ENCODE measurements at regions not wholly inside any gene's neighbourhood (a gene's known extent, or its start where the extent isn't known, plus 50 kb on each side); places are given as distances from the start of the nearest gene placed in this dataset.

DNA sequence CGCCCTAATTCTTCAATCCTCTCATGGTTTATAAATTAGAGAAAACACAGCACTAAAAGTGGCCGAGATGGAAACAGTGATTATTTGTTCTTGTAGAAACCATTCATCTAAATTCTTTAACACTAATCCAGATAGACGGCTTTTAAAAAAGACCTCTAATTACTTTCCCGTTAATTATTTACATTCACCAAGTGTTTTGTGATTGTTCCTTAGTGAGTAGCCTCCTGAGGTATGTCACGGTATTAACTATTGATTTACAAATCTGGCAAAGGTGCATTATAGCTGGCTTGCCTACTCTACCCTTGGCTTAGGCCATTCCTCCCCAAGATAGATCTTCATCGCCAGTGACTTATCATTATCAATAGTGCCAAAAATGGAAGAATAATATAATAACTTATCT is 436.4 kb upstream of the ST6GAL2 start:
- H3K9me2 ChIP-seq (ENCODE audit: insufficient read depth, low read length): no peaks in the 10 kb centered on the region
- H3K27ac ChIP-seq (ENCODE audit: low read length): no peak overlapping the region
- H4K20me1 ChIP-seq (ENCODE audit: insufficient read depth): no peaks in the 10 kb centered on the region
- no peaks in the 10 kb centered on the region for H3F3A ChIP-seq (ENCODE audit: insufficient read depth, low read length, poor library complexity, severe bottlenecking)
- H3K79me2 ChIP-seq (replicated peaks; ENCODE audit: insufficient read depth, low read length): no peaks in the 10 kb centered on the region
- H3K4me2 ChIP-seq (ENCODE audit: low read length): no peak overlapping the region
- H3K9ac ChIP-seq (ENCODE audit: low read length): no peak overlapping the region
- no peak overlapping the region for H3K4me3 ChIP-seq (ENCODE audit: low read length)
- H3K36me3 ChIP-seq (ENCODE audit: insufficient read depth, low read length): no peaks in the 10 kb centered on the region
- H2AFZ ChIP-seq (ENCODE audit: low read depth, low read length): no peak overlapping the region
- H3K9me3 ChIP-seq (ENCODE audit: low read length): peaks cover 6% of the 10 kb centered on the region
- TF ChIP-seq MXI1 (conservative IDR thresholded peaks at IDR 0.05; ENCODE audit: poor library complexity, severe bottlenecking): no peak
- no peak for TF ChIP-seq SMC3 (conservative IDR thresholded peaks at IDR 0.05; ENCODE audit: poor library complexity)
- TF ChIP-seq TAF1 (IDR thresholded peaks at IDR 0.05; ENCODE audit: low read depth): no peak
- TF ChIP-seq RAD21 (conservative IDR thresholded peaks at IDR 0.05): no peak
- no peak for TF ChIP-seq EZH2 (IDR thresholded peaks at IDR 0.05; ENCODE audit: borderline replicate concordance, insufficient read depth, low read length, poor library complexity, severe bottlenecking)
- TF ChIP-seq, protein P1, sequence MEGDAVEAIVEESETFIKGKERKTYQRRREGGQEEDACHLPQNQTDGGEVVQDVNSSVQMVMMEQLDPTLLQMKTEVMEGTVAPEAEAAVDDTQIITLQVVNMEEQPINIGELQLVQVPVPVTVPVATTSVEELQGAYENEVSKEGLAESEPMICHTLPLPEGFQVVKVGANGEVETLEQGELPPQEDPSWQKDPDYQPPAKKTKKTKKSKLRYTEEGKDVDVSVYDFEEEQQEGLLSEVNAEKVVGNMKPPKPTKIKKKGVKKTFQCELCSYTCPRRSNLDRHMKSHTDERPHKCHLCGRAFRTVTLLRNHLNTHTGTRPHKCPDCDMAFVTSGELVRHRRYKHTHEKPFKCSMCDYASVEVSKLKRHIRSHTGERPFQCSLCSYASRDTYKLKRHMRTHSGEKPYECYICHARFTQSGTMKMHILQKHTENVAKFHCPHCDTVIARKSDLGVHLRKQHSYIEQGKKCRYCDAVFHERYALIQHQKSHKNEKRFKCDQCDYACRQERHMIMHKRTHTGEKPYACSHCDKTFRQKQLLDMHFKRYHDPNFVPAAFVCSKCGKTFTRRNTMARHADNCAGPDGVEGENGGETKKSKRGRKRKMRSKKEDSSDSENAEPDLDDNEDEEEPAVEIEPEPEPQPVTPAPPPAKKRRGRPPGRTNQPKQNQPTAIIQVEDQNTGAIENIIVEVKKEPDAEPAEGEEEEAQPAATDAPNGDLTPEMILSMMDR (IDR thresholded peaks at IDR 0.05; ENCODE audit: poor library complexity, severe bottlenecking): no peak
- TF ChIP-seq EP300 (conservative IDR thresholded peaks at IDR 0.05; ENCODE audit: poor library complexity, severe bottlenecking): no peak
- TF ChIP-seq REST (IDR thresholded peaks at IDR 0.05; ENCODE audit: borderline replicate concordance): no peak
- no peak for TF ChIP-seq POLR2AphosphoS5 (IDR thresholded peaks at IDR 0.05)
- no peaks in the 10 kb centered on the region for H3K27me3 ChIP-seq (ENCODE audit: insufficient read depth, low read depth, low read length)

- Histone ChIP-seq H4K20me1 (ENCODE audit: insufficient read depth) (no peaks in the 10 kb centered on the region), H3K79me2 (replicated peaks; ENCODE audit: insufficient read depth, low read length) (no peaks in the 10 kb centered on the region), H2AFZ (ENCODE audit: low read depth, low read length) (no peak overlapping the region), H3K4me3 (ENCODE audit: low read length) (no peak overlapping the region), H3K9me3 (ENCODE audit: low read length) (peaks cover 6% of the 10 kb centered on the region), H3K27me3 (ENCODE audit: insufficient read depth, low read depth, low read length) (no peaks in the 10 kb centered on the region), H3K36me3 (ENCODE audit: insufficient read depth, low read length) (no peaks in the 10 kb centered on the region), H3K9me2 (ENCODE audit: insufficient read depth, low read length) (no peaks in the 10 kb centered on the region), H3F3A (ENCODE audit: insufficient read depth, low read length, poor library complexity, severe bottlenecking) (no peaks in the 10 kb centered on the region), H3K9ac (ENCODE audit: low read length) (no peak overlapping the region), H3K4me2 (ENCODE audit: low read length) (no peak overlapping the region), H3K27ac (ENCODE audit: low read length) (no peak overlapping the region)
- TF ChIP-seq EP300 (conservative IDR thresholded peaks at IDR 0.05; ENCODE audit: poor library complexity, severe bottlenecking) (no peak), TAF1 (IDR thresholded peaks at IDR 0.05; ENCODE audit: low read depth) (no peak), POLR2AphosphoS5 (IDR thresholded peaks at IDR 0.05) (no peak), REST (IDR thresholded peaks at IDR 0.05; ENCODE audit: borderline replicate concordance) (no peak), RAD21 (conservative IDR thresholded peaks at IDR 0.05) (no peak), EZH2 (IDR thresholded peaks at IDR 0.05; ENCODE audit: borderline replicate concordance, insufficient read depth, low read length, poor library complexity, severe bottlenecking) (no peak), MXI1 (conservative IDR thresholded peaks at IDR 0.05; ENCODE audit: poor library complexity, severe bottlenecking) (no peak), SMC3 (conservative IDR thresholded peaks at IDR 0.05; ENCODE audit: poor library complexity) (no peak)
- TF ChIP-seq, protein P1 (IDR thresholded peaks at IDR 0.05; ENCODE audit: poor library complexity, severe bottlenecking): no peak
Measured at GRCh38 chr2:107323946-107324565, 438.1 kb upstream of the ST6GAL2 start.
